Memory B cell (primary cell): ENCODE measurements at regions not wholly inside any gene's neighbourhood (a gene's known extent, or its start where the extent isn't known, plus 50 kb on each side); places are given as distances from the start of the nearest gene placed in this dataset.
"Not testable (repeated sequence)": the region's sequence is repeated elsewhere in the genome, so short reads cannot be mapped to it uniquely, and the experiment has no call there.

Experiments
- ATAC-seq: fragments of 150-1000 bp; cut with Tn5 transposase; 2 replicates; pipeline ENCODE4 v1.10.0; 2021; ENCODE audit warnings: low read depth, mild to moderate bottlenecking, moderate library complexity
- DNase-seq, 2 donors: peaks; one replicate each; pipeline ENCODE4 v3.0.0; 2022; ENCODE audit warnings: low spot score in 2 of 2
- H3K27ac Mint-ChIP-seq: one replicate; pipeline ENCODE4 v1.8.0; 2022; ENCODE audit warnings: mild to moderate bottlenecking, moderate library complexity, mixed read lengths
- H3K27me3 Mint-ChIP-seq: one replicate; pipeline ENCODE4 v1.8.0; 2022; ENCODE audit warnings: mixed read lengths
- H3K36me3 Mint-ChIP-seq: one replicate; pipeline ENCODE4 v1.8.0; 2022; ENCODE audit warnings: mild to moderate bottlenecking, mixed read lengths
- H3K4me1 Mint-ChIP-seq: one replicate; pipeline ENCODE4 v1.8.0; 2022; ENCODE audit warnings: mixed read lengths
- H3K4me3 Mint-ChIP-seq: one replicate; pipeline ENCODE4 v1.8.0; 2022; ENCODE audit warnings: mild to moderate bottlenecking, moderate library complexity, mixed read lengths
- H3K9me3 Mint-ChIP-seq: one replicate; pipeline ENCODE4 v1.8.0; 2022; ENCODE audit warnings: mixed read lengths

DNA sequence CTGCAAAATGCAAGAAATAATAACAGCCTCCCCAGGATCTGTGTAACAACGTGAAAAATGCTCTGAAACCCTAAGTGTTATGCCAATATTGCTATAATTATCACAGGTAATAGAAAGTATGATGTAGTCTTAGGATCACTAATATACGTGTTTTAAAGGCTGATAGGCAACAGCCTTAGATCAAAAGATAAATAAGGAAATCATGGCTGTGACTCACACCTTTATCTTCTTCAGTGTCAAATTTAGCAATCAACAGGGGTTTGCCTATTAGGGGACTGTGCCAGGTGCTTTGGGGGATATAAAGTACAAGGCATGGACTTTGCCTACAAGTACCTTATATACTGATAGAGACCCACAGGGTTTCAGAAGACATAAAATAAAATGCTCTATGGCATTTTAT is 142.1 kb upstream of the VOPP1 start:
- ATAC-seq, H3K4me1 Mint-ChIP-seq, H3K27me3 Mint-ChIP-seq, H3K36me3 Mint-ChIP-seq, H3K9me3 Mint-ChIP-seq, DNase-seq, H3K4me3 Mint-ChIP-seq, H3K27ac Mint-ChIP-seq: not testable (repeated sequence)

DNA sequence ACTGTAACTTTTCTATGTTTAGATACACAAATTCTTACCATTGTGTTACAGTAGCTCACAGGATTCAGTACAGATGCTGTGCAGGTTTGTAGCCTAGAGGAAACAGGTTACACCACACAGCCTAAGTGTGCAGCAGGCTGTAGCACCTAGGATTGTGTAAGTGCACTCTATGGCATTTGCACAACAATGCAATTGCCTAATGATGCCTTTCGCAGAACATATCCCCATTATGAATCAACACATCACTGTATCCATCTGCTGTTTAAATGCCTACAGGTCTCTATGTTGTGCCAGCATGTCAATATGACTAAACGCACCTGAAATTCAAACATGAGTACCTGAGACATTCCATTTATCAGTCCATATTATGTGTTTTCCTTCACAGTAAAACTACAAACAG is 138.0 kb upstream of the VOPP1 start:
- not testable (repeated sequence) for H3K4me1 Mint-ChIP-seq, H3K36me3 Mint-ChIP-seq, H3K4me3 Mint-ChIP-seq, H3K9me3 Mint-ChIP-seq, DNase-seq, H3K27me3 Mint-ChIP-seq, H3K27ac Mint-ChIP-seq, ATAC-seq

DNA sequence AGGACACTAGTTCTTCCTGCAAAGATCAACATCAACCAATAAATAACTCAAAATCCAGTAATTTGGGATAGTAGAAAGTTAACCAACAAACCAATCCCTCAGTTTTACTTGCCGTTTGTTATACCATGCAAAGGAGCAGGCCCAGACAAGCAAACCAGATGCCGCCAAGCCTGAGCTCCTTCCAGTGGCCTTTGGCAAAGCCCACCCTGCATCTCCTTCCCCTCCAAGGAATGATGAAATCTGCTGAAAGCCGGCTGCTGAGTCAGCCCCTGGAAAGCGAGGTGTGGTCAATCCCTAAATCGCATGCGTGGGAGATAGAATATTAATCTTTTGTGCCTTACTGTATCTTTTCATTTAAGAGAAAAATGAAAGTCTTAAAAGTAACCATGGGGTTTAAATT is 135.7 kb upstream of the VOPP1 start:
- not testable (repeated sequence) for H3K9me3 Mint-ChIP-seq, H3K4me3 Mint-ChIP-seq, H3K36me3 Mint-ChIP-seq, H3K27ac Mint-ChIP-seq, H3K27me3 Mint-ChIP-seq, DNase-seq, H3K4me1 Mint-ChIP-seq, ATAC-seq

DNA sequence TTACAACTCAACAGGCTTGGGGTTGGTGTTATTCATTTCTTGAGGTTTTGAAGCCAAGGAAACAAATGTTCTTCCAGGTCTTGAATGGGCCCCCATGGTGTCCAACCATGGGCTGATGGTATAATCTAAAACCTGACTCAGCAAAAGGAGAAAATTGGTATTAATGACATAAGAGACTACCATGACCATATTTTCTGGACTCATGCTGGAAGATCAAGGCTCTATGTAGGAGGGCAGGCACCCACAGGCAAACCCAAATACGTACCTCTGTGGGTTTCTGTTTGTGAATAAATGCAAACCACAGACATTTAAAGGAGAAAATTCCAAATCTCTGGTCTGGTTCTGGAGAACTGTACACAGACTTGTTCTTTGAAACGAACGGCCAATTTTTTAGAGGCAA is 135.1 kb upstream of the VOPP1 start:
- DNase-seq, H3K9me3 Mint-ChIP-seq, H3K27ac Mint-ChIP-seq, ATAC-seq, H3K27me3 Mint-ChIP-seq, H3K36me3 Mint-ChIP-seq, H3K4me1 Mint-ChIP-seq, H3K4me3 Mint-ChIP-seq: not testable (repeated sequence)

DNA sequence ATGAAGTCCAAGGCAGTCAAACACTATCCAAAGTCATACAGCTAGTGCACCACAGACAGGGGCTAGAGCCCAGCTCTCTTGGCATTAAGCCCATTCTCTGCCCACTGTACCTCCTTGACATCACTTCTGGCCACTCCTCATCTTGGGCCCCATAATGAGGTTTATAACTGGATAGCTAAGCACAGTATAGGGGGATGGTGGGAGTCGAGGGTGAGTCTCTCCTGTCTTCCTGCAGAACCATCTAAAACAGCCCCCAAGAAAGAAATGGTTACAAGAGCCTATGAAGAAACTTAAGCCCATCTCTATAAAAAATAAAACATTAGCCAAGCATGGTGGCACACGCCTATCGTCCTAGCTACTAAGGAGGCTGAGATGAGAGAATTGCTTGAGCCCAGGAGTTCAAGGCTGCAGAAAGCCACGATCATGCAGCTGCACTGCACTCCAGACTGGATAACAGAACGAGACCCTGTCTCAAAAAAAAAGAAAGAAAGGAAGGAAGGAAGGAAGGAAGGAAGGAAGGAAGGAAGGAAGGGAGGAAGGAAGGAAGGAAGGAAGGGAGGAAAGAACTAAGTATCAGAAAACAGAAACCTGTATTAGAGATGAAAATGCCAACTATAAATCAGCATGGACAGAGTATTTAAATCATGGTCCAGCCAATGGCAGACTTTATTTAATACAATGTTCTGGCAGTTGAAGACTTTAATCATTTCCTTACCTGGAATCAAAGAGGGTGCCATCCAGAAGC is 134.3 kb upstream of the VOPP1 start:
- not testable (repeated sequence) for H3K36me3 Mint-ChIP-seq, H3K27ac Mint-ChIP-seq, H3K4me3 Mint-ChIP-seq, H3K27me3 Mint-ChIP-seq, H3K4me1 Mint-ChIP-seq, H3K9me3 Mint-ChIP-seq, ATAC-seq, DNase-seq

DNA sequence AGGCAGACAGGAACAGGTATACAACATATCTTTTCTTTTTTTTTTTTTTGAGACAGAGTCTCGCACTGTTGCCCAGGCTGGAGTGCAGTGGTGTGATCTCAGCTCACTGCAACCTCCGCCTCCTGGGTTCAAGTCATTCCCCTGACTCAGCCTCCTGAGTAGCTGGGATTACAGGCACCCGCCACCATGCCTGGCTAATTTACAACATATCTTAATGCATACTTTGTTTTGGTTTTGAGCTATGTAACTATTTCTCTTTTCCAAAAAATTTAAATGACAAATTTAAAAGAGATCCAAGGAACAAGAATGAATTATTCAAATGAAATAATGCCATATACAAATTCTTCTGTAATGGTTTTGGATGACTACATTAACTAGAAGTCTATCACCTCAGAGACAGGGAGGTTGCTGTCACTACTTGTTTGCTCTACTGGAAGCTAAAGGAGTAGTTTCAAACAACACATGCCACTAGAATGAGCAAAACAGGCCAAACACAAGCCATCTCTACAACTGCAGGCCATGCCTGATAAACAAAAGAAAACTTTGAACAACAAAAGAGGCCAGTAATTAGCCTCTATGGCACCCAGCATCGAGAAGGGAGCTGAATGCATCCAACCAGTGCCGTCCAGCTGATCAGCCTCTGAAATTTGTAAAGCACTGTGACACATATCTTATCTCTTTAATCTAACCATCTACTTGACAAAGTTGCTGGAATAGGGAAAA is 133.6 kb upstream of the VOPP1 start:
- H3K9me3 Mint-ChIP-seq, H3K4me1 Mint-ChIP-seq, H3K27me3 Mint-ChIP-seq, ATAC-seq, H3K27ac Mint-ChIP-seq, H3K4me3 Mint-ChIP-seq, DNase-seq, H3K36me3 Mint-ChIP-seq: not testable (repeated sequence)

DNA sequence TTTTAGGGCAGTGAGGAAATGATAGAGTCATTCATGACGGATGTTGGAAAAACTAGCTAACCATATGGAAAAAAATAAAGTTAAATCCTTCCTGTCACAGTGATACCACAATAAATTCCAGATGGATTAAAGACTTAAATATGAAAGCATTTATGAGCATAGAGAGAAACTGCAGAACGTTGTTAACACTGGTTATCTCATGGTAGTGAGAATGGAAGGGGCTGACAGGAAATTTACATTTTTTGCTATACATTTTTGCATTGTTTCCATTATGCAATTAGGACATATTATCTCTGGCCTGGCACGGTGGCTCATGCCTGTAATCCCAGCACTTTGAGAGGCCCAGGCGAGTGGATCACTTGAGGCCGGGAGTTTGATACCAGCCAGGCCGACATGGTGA is 130.5 kb upstream of the VOPP1 start:
- not testable (repeated sequence) for DNase-seq, H3K4me3 Mint-ChIP-seq, H3K27me3 Mint-ChIP-seq, H3K36me3 Mint-ChIP-seq, H3K27ac Mint-ChIP-seq, H3K9me3 Mint-ChIP-seq, ATAC-seq, H3K4me1 Mint-ChIP-seq

DNA sequence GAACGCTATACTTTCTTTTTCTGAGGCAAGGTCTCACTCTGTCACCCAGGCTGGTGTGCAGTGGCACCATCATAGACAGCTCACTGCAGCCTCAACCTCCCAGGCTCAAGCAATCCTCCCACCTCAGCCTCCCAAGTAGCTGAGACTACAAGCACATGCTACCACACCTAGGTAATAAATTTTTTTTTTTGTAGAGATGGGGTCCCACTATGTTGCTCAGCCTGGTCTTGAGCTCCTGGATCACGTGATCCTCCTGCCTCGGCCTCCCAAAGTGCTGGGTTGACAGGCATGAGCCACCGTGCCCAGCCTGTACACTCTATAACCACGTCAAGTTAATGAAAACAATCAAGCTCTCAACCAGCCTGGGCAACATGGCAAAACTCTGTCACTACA is 127.1 kb upstream of the VOPP1 start:
- not testable (repeated sequence) for H3K9me3 Mint-ChIP-seq, H3K4me3 Mint-ChIP-seq

DNA sequence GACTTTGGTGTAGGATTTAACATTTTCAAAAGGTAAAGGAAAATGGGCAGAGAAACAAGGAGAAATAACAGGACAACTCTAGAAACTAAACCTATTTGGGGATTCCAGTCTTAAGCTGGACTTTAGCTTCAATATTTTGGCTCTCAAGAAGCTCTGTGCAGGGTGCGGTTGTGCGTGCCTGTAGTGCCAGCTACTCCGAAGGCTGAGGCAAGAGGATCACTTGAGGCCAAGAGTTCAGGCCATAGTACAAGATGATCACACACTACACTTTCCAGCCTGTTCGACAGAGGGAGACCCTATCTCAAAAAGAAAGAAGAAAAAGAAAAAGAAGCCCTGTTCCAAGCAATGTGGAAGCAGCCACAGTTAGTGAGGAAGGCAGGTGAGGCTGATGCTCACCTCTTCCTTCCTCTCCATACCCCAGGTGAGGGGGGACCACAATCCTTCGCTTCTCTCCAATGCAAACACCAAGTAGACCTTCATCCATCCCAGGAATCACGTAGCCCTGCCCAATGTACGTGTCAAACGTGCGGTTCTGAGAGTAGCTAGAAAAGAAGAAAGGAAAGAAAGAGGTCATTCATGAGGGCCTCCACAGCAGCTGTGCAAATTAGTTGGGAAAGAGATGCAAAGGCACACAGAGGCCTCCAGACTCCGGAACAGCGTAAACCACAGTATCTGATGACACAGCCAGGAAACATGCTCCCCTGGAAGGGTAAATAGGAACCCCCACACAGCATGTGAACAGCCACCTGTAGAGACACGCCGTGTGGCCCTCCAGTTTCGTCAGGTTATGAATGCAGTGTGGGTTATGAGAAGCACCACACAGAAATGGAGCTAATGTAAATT is 126.5 kb upstream of the VOPP1 start:
- not testable (repeated sequence) for H3K27me3 Mint-ChIP-seq, H3K4me3 Mint-ChIP-seq, H3K9me3 Mint-ChIP-seq, H3K27ac Mint-ChIP-seq, DNase-seq, H3K36me3 Mint-ChIP-seq, ATAC-seq, H3K4me1 Mint-ChIP-seq

More for the DNA sequence above, 127.1 kb upstream of the VOPP1 start:
- not testable (repeated sequence) for DNase-seq, ATAC-seq, H3K27ac Mint-ChIP-seq, H3K27me3 Mint-ChIP-seq, H3K36me3 Mint-ChIP-seq, H3K4me1 Mint-ChIP-seq

DNA sequence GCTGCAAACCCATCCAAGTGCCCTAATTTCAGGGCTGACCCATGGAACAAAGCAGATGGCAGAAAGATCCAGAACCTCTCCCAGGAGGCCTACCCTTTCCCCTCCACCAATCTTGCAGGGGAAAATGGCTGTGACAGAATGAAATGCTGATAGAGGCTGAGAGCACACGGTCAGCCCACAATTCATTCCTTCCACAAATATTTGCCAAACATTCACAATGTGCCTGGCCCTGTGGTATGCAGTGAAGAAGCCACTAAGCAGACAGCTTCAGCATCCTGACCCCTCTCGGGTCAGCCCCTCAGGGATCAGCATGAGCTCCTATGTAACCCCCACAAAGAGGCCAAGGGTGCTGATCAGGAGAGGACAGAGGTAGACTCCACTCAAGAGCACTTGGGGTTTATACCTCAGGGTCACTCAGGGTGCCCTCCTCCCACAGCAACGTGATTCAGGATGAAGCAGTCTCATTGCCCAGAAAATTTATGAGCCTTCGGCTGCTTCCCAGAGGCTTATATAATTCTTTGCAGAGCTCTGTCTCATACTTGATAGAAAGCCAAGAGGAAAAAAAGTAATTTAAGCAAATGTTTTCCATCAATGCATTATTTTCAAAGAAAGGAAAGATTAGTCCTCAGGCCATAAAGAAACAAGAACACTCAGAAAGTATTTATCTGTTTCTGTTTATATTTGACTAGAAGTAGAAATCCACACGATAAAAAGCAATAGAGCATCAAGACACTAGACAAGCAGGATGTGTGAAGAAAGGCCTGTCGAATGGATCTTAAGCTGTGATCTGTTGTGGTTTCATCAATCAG is 123.8 kb upstream of the VOPP1 start:
- H3K27ac Mint-ChIP-seq, H3K36me3 Mint-ChIP-seq, H3K4me3 Mint-ChIP-seq, H3K9me3 Mint-ChIP-seq, H3K4me1 Mint-ChIP-seq, ATAC-seq, H3K27me3 Mint-ChIP-seq, DNase-seq: not testable (repeated sequence)

DNA sequence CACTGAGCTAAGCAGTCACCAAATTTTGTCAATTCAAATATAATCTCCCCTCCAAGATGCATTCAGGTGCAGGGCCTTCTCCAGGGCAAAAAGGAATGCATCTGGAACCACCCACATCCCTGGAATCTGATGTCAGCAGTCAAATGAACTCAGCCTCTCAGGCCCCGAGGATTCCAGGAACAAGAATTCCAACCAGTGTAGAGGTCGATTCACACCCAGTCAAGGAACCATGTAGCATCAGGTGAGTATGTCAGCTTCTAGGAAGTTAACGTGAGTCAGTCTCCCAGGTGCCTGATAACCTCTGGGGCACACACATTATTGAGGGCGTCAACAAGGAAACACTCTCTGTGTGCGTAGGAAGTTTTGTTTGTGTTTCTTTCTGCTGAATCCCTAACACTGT is 122.2 kb upstream of the VOPP1 start:
- not testable (repeated sequence) for H3K4me3 Mint-ChIP-seq, H3K27ac Mint-ChIP-seq, H3K27me3 Mint-ChIP-seq, H3K36me3 Mint-ChIP-seq, H3K4me1 Mint-ChIP-seq, DNase-seq, ATAC-seq, H3K9me3 Mint-ChIP-seq

DNA sequence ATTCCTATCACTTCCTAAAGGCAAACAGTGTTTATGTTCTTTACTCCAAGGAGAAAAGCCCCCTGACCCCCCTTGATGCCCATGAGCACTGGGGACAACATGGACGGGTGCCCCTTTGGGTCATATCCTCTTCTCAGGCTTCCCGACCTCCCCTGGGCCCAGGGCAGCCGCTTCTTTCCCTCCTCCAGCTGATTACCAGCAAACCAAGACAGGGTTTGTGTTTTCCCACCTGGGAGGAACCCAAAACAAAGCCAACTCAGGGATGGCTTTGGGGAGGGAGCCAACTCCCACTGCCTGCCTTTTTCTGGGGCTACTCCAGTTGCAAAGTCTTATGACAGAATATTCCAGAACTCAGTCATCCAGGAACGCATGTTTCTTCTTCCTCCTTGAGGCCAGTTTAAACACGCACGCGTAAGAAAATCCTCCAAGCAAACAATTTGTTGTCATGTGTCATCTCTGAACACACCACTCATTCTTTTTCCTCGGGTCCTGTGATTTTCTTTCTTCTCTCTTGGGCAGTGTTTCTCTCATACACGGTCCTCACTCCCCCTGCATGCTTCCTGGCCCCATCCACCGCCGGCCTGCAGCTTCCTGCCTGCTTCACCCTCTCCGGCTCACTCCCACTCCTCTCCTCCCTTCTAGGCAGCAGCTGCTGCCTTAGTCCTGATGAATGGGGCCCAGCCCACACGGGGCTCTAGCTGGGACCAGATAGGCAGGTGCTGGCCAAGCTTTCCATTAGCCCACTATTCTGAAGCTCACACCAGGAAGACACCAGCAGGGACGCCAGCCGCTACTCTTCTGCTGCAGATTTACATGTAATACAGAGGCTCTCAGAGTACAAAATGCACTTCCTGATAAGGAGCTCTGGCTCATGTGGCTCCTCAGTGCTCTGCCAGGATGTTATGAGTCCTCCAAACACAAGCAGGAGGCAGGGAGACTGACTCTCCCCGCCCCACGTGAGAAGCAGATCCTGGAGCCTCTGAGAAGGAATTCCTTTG is 116.7 kb upstream of the VOPP1 start:
- H3K9me3 Mint-ChIP-seq, H3K4me3 Mint-ChIP-seq, DNase-seq, H3K27ac Mint-ChIP-seq, H3K36me3 Mint-ChIP-seq, ATAC-seq, H3K27me3 Mint-ChIP-seq, H3K4me1 Mint-ChIP-seq: not testable (repeated sequence)

DNA sequence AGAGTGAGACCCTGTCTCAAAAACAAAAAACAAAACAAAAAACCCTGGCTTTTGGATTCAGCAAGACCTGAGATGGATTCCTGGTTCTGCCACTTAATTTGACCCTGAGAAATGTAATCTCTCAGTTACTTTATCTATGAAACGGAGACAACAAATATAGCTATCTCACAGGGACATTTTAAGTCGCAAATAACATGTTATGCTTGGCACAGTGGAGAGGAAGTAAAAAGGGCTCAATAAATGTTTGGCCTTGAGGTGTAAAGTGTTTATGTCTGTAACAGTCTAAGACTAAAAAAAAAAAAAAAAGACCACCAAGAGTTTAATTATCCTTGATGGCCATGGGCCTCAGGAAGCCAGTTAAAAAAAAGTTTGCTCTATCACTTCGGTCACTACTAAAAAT is 116.0 kb upstream of the VOPP1 start:
- not testable (repeated sequence) for H3K4me1 Mint-ChIP-seq, ATAC-seq, H3K36me3 Mint-ChIP-seq, H3K4me3 Mint-ChIP-seq, H3K27me3 Mint-ChIP-seq, H3K27ac Mint-ChIP-seq, H3K9me3 Mint-ChIP-seq, DNase-seq
